WTC11 (cell line): ENCODE measurements at regions not wholly inside any gene's neighbourhood (a gene's known extent, or its start where the extent isn't known, plus 50 kb on each side); places are given as distances from the start of the nearest gene placed in this dataset.
A peak's percentile ranks its signal among the peaks of the same experiment; 100 is the strongest.

ENCODE experiments used
- ATAC-seq: fragments of 200-7000 bp; cut with Tn5 transposase; 2 replicates; pipeline ENCODE4 v1.10.0; 2021; ENCODE audit warnings: mild to moderate bottlenecking, moderate library complexity
- CTCF ChIA-PET: fragments of 300-600 bp; sonication (Branson Sonifier 250); formaldehyde crosslinking; loops from one replicate; lab custom pipeline; 2021; ENCODE audit warnings: antibody characterized with exemption; lab: Charles Lee
- POLR2A ChIA-PET: fragments of 350-600 bp; sonication (Branson Sonifier 250); formaldehyde crosslinking; loops from one replicate; lab custom pipeline; 2021; ENCODE audit warnings: antibody characterized with exemption; lab: Charles Lee
- DNase-seq: peaks from one replicate; pipeline ENCODE4 v3.0.0; 2021; ENCODE audit warnings: low spot score
- H3K27ac Mint-ChIP-seq: 2 replicates; pipeline ENCODE4 v1.8.0; 2021; ENCODE audit warnings: mixed read lengths
- H3K27me3 Mint-ChIP-seq: 2 replicates; pipeline ENCODE4 v1.8.0; 2021; ENCODE audit warnings: low read depth, mild to moderate bottlenecking, moderate library complexity, mixed read lengths
- H3K36me3 Mint-ChIP-seq: 2 replicates; pipeline ENCODE4 v1.8.0; 2021; ENCODE audit warnings: mixed read lengths
- H3K4me1 Mint-ChIP-seq: 2 replicates; pipeline ENCODE4 v1.8.0; 2022; ENCODE audit warnings: mixed read lengths
- H3K4me3 Mint-ChIP-seq: 2 replicates; pipeline ENCODE4 v1.8.0; 2021; ENCODE audit warnings: mild to moderate bottlenecking, moderate library complexity, mixed read lengths
- H3K9me3 Mint-ChIP-seq: 2 replicates; pipeline ENCODE4 v1.8.0; 2021; ENCODE audit warnings: mixed read lengths
- CTCF ChIP-seq: fragments of 200-600 bp; IDR thresholded peaks from 2 replicates; pipeline ENCODE4 v1.8.0; 2022; ENCODE audit warnings: antibody characterized with exemption
- EMX1 ChIP-seq: fragments of 250-450 bp; sonication (Bioruptor Pico); IDR thresholded peaks from 2 replicates; pipeline ENCODE4 v1.8.0; 2021; ENCODE audit warnings: mild to moderate bottlenecking
- ERG ChIP-seq: fragments of 250-450 bp; sonication (Bioruptor Pico); IDR thresholded peaks from 2 replicates; pipeline ENCODE4 v1.8.0; 2021; ENCODE audit warnings: mild to moderate bottlenecking
- FOXP1 ChIP-seq: sonication (generic); formaldehyde crosslinking; IDR thresholded peaks from 2 replicates; pipeline ENCODE4 v1.8.0; 2022; ENCODE audit warnings: missing genetic modification reagents, mild to moderate bottlenecking, moderate library complexity, borderline replicate concordance
- GABPB1 ChIP-seq: sonication (generic); formaldehyde crosslinking; IDR thresholded peaks from 2 replicates; pipeline ENCODE4 v1.8.1; 2023; ENCODE audit warnings: mild to moderate bottlenecking, missing genetic modification reagents
- GRHL2 ChIP-seq: fragments of 250-450 bp; sonication (Bioruptor Pico); IDR thresholded peaks from 2 replicates; pipeline ENCODE4 v1.8.0; 2022; ENCODE audit warnings: mild to moderate bottlenecking, moderate library complexity; ENCODE audit not compliant: insufficient replicate concordance, severe bottlenecking
- MLX ChIP-seq: sonication (generic); formaldehyde crosslinking; IDR thresholded peaks from 2 replicates; pipeline ENCODE4 v1.8.1; 2023; ENCODE audit warnings: mild to moderate bottlenecking, missing genetic modification reagents, moderate library complexity
- MXD4 ChIP-seq: fragments of 250-450 bp; sonication (Bioruptor Pico); IDR thresholded peaks from 2 replicates; pipeline ENCODE4 v1.8.0; 2021; ENCODE audit warnings: mild to moderate bottlenecking, moderate library complexity, borderline replicate concordance
- NFYB ChIP-seq: sonication (generic); formaldehyde crosslinking; conservative IDR thresholded peaks from 2 replicates; pipeline ENCODE4 v1.8.0; 2022; ENCODE audit warnings: low read depth, missing genetic modification reagents
- NR1H2 ChIP-seq: sonication (generic); formaldehyde crosslinking; IDR thresholded peaks from 2 replicates; pipeline ENCODE4 v1.9.0; 2021; ENCODE audit warnings: mild to moderate bottlenecking, moderate library complexity, missing genetic modification reagents
- NR2C2 ChIP-seq: sonication (generic); formaldehyde crosslinking; IDR thresholded peaks from 2 replicates; pipeline ENCODE4 v1.8.0; 2022; ENCODE audit warnings: mild to moderate bottlenecking, missing genetic modification reagents
- RELA ChIP-seq: sonication (generic); formaldehyde crosslinking; IDR thresholded peaks from 2 replicates; pipeline ENCODE4 v1.8.1; 2022; ENCODE audit warnings: missing genetic modification reagents, mild to moderate bottlenecking, borderline replicate concordance
- SOX15 ChIP-seq: fragments of 250-450 bp; sonication (Bioruptor Pico); IDR thresholded peaks from 2 replicates; pipeline ENCODE4 v1.9.0; 2021; ENCODE audit warnings: mild to moderate bottlenecking
- ZNF232 ChIP-seq: sonication (generic); formaldehyde crosslinking; IDR thresholded peaks from 2 replicates; pipeline ENCODE4 v1.8.0; 2022; ENCODE audit warnings: mild to moderate bottlenecking, missing genetic modification reagents
- ZNF671 ChIP-seq: fragments of 250-450 bp; sonication (Bioruptor Pico); IDR thresholded peaks from 2 replicates; pipeline ENCODE4 v1.8.0; 2021; ENCODE audit warnings: mild to moderate bottlenecking
- TF ChIP-seq, protein P1 (sequence below): sonication (generic); formaldehyde crosslinking; IDR thresholded peaks from 2 replicates; pipeline ENCODE4 v1.8.1; 2022; ENCODE audit warnings: mild to moderate bottlenecking, moderate library complexity, missing genetic modification reagents
- TF ChIP-seq, protein P2 (sequence below): sonication (generic); formaldehyde crosslinking; IDR thresholded peaks from 2 replicates; pipeline ENCODE4 v1.8.1; 2023; ENCODE audit warnings: mild to moderate bottlenecking, missing genetic modification reagents
- TF ChIP-seq, protein P3 (sequence below): sonication (generic); formaldehyde crosslinking; IDR thresholded peaks from 2 replicates; pipeline ENCODE4 v1.8.0; 2023; ENCODE audit warnings: mild to moderate bottlenecking, missing genetic modification reagents

GRCh38 chr5:152560512-152561137 is 155.5 kb upstream of the NMUR2 start:
- ATAC-seq (peak; percentile 91), DNase-seq (peak; percentile 76)
- Mint-ChIP-seq H3K9me3 (peaks cover 6% of the 10 kb centered on the region; the same call in 1 of the 2 replicates), H3K27ac (no peak overlapping the region), H3K36me3 (no peaks in the 10 kb centered on the region), H3K4me1 (peaks cover 7% of the 10 kb centered on the region), H3K4me3 (no peak overlapping the region), H3K27me3 (no peaks in the 10 kb centered on the region)
- TF ChIP-seq, protein P1, sequence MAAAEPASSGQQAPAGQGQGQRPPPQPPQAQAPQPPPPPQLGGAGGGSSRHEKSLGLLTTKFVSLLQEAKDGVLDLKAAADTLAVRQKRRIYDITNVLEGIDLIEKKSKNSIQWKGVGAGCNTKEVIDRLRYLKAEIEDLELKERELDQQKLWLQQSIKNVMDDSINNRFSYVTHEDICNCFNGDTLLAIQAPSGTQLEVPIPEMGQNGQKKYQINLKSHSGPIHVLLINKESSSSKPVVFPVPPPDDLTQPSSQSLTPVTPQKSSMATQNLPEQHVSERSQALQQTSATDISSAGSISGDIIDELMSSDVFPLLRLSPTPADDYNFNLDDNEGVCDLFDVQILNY (CRISPR knock-in tag): no peak
- TF ChIP-seq CTCF: peak; percentile 71
- POLR2A ChIA-PET: no interaction called here
- CTCF ChIA-PET: interaction anchor here (0.6 to 1.6 kb wide), 15 partner anchors 9 to 1404 kb away, joined by 3 to 19 read pairs (median 3); no protein-coding TSS in a partner anchor

DNA sequence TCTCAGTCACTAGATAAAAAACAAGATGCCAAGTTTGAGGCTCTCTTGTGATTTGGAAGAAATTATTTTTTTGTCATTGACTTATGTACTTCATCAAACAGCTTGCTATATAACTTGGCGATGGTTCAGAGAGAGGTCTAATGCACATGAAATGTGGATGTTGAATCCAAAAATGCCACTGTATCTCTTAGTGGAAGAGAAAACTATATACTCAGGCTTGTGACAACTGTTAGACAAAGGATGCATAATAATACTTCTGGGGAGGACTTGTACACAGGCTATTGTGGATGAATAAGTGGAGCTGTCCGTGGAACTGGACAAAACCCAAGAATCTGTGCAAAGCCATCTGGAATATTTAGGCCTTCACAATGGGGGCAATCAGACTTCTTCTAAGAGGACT is 162.9 kb upstream of the NMUR2 start:
- DNase-seq (no peak), ATAC-seq (no peak)
- POLR2A ChIA-PET: no interaction called here
- Mint-ChIP-seq H3K27me3 (no peaks in the 10 kb centered on the region), H3K9me3 (peaks cover 19% of the 10 kb centered on the region), H3K27ac (no peak overlapping the region), H3K4me1 (peaks cover 24% of the 10 kb centered on the region), H3K36me3 (peaks cover 5% of the 10 kb centered on the region), H3K4me3 (no peak overlapping the region)
- CTCF ChIA-PET: no interaction called here
- TF ChIP-seq NFYB (CRISPR knock-in tag) (no peak), ZNF232 (CRISPR knock-in tag) (no peak), FOXP1 (CRISPR knock-in tag) (no peak), ZNF671 (CRISPR knock-in tag) (no peak), MXD4 (CRISPR knock-in tag) (no peak), GRHL2 (CRISPR knock-in tag) (no peak), EMX1 (no peak), RELA (no peak), SOX15 (CRISPR knock-in tag) (no peak), NR1H2 (CRISPR knock-in tag) (no peak)
- TF ChIP-seq, protein P2, sequence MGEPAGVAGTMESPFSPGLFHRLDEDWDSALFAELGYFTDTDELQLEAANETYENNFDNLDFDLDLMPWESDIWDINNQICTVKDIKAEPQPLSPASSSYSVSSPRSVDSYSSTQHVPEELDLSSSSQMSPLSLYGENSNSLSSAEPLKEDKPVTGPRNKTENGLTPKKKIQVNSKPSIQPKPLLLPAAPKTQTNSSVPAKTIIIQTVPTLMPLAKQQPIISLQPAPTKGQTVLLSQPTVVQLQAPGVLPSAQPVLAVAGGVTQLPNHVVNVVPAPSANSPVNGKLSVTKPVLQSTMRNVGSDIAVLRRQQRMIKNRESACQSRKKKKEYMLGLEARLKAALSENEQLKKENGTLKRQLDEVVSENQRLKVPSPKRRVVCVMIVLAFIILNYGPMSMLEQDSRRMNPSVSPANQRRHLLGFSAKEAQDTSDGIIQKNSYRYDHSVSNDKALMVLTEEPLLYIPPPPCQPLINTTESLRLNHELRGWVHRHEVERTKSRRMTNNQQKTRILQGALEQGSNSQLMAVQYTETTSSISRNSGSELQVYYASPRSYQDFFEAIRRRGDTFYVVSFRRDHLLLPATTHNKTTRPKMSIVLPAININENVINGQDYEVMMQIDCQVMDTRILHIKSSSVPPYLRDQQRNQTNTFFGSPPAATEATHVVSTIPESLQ: no peak

DNA sequence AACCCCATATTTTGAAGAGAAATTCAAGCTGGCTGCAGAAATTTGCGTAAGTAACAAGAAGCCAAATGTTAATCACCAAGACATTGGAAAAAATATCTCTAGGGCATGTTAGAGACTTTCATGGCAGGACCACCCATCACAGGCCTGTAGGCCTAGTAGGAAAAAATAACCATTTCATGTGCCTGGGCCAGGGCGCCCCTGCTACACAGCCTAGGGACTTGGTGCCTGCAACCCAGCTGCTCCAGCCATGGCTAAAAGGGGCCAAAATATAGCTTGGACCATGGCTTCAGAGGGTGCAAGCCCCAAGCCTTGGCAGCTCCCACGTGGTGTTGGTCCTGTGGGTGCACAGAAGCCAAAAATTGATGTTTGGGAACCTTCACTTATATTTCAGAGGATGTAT is 167.7 kb upstream of the NMUR2 start:
- Mint-ChIP-seq H3K27me3 (no peaks in the 10 kb centered on the region), H3K4me1 (no peaks in the 10 kb centered on the region), H3K9me3 (peaks cover 27% of the 10 kb centered on the region), H3K36me3 (peaks cover 5% of the 10 kb centered on the region), H3K27ac (no peak overlapping the region), H3K4me3 (no peak overlapping the region)
- no peak for ATAC-seq
- TF ChIP-seq MLX (CRISPR knock-in tag) (no peak), GABPB1 (CRISPR knock-in tag) (no peak), NFYB (CRISPR knock-in tag) (no peak), MXD4 (CRISPR knock-in tag) (no peak), NR2C2 (CRISPR knock-in tag) (no peak), ERG (no peak)
- TF ChIP-seq, protein P3, sequence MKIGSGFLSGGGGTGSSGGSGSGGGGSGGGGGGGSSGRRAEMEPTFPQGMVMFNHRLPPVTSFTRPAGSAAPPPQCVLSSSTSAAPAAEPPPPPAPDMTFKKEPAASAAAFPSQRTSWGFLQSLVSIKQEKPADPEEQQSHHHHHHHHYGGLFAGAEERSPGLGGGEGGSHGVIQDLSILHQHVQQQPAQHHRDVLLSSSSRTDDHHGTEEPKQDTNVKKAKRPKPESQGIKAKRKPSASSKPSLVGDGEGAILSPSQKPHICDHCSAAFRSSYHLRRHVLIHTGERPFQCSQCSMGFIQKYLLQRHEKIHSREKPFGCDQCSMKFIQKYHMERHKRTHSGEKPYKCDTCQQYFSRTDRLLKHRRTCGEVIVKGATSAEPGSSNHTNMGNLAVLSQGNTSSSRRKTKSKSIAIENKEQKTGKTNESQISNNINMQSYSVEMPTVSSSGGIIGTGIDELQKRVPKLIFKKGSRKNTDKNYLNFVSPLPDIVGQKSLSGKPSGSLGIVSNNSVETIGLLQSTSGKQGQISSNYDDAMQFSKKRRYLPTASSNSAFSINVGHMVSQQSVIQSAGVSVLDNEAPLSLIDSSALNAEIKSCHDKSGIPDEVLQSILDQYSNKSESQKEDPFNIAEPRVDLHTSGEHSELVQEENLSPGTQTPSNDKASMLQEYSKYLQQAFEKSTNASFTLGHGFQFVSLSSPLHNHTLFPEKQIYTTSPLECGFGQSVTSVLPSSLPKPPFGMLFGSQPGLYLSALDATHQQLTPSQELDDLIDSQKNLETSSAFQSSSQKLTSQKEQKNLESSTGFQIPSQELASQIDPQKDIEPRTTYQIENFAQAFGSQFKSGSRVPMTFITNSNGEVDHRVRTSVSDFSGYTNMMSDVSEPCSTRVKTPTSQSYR: no peak
- POLR2A ChIA-PET: no interaction called here
- DNase-seq: no peak
- CTCF ChIA-PET: no interaction called here
